GM12892 (cell line): ENCODE measurements at regions not wholly inside any gene's neighbourhood (a gene's known extent, or its start where the extent isn't known, plus 50 kb on each side); places are given as distances from the start of the nearest gene placed in this dataset.

Source experiments
- DNase-seq: peaks from one replicate; pipeline ENCODE4 v3.0.0; 2011; ENCODE audit not compliant: insufficient read length
- FAIRE-seq: peaks from 2 replicates; lab custom pipeline; 2011; peaks lifted over from hg19 to GRCh38; lab: Jason Lieb, UNC
- POLR2A ChIP-seq: IDR thresholded peaks from 2 replicates; pipeline ENCODE4 v1.6.1; 2011; ENCODE audit warnings: low read depth, low read length, control low read depth
- POLR2AphosphoS5 ChIP-seq: IDR thresholded peaks from 2 replicates; pipeline ENCODE4 v1.6.1; 2011; ENCODE audit warnings: low read depth, low read length, control low read depth
- TAF1 ChIP-seq: IDR thresholded peaks from 2 replicates; pipeline ENCODE4 v1.6.1; 2011; ENCODE audit warnings: low read depth, mild to moderate bottlenecking, control low read depth, low read length, borderline replicate concordance

- FAIRE-seq (no peak), DNase-seq (no peak)
These were observed 291.4 kb upstream of the UMPS start for GRCh38 chr3:124438813-124439212.

GRCh38 chr3:124439603-124440002 lies 290.6 kb upstream of the UMPS start:
- no peak for TF ChIP-seq POLR2A
- TF ChIP-seq POLR2AphosphoS5, result no peak
- TF ChIP-seq TAF1, result no peak
- DNase-seq (no peak), FAIRE-seq (no peak)

More at GRCh38 chr3:124438813-124439212, 291.4 kb upstream of the UMPS start:
- no peak for TF ChIP-seq TAF1
- no peak for TF ChIP-seq POLR2AphosphoS5
- TF ChIP-seq POLR2A, result no peak

GRCh38 chr3:124441766-124442165 lies 288.5 kb upstream of the UMPS start:
- FAIRE-seq, result no peak
- DNase-seq, result no peak
- TF ChIP-seq POLR2AphosphoS5, result no peak
- no peak for TF ChIP-seq POLR2A
- no peak for TF ChIP-seq TAF1

DNA sequence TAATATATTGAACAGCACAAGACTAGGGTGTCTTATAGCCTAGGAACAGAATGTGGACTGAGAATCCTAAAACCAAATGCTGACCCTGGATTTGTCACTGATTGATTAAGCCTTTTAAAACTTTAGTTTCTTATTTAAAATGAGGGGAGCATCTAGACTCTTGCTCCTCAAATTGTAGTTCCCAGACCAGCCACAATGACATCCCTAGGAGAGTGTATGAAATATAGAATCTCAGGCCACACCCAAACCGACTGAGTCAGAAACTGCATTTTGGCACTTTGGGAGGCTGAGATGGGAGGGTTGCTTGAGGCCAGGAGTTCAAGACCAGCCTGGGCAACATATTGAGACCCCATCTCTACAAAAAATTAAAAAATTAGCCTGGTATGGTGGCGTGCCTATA lies 287.8 kb upstream of the UMPS start:
- no peak for FAIRE-seq
- no peak for TF ChIP-seq POLR2A
- TF ChIP-seq TAF1, result no peak
- DNase-seq, result no peak

DNA sequence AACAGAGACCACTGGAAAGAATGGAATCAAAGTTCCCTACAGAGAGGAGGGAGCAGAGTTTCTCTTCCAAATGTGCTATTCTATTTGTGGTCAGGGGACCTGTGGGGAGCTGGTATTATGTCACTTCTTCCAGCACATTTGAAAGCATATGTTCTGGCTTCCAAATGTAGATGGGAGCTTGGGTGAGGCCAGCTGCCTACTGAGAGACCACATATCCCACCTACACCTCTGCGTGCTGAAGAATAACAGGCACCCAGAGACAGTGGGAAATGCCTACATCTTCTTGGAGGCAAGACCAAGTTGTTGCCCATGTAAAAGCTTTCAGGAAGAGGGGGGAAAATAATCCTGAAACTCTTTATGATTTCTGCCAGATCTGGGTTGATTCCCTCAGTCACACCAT lies 286.8 kb upstream of the UMPS start:
- DNase-seq, result no peak
- TF ChIP-seq POLR2AphosphoS5, result no peak
- no peak for TF ChIP-seq POLR2A
- no peak for TF ChIP-seq TAF1
- no peak for FAIRE-seq

GRCh38 chr3:124444075-124444474 lies 286.2 kb upstream of the UMPS start:
- no peak for FAIRE-seq
- TF ChIP-seq TAF1, result no peak
- no peak for TF ChIP-seq POLR2A
- no peak for TF ChIP-seq POLR2AphosphoS5
- DNase-seq, result no peak

DNA sequence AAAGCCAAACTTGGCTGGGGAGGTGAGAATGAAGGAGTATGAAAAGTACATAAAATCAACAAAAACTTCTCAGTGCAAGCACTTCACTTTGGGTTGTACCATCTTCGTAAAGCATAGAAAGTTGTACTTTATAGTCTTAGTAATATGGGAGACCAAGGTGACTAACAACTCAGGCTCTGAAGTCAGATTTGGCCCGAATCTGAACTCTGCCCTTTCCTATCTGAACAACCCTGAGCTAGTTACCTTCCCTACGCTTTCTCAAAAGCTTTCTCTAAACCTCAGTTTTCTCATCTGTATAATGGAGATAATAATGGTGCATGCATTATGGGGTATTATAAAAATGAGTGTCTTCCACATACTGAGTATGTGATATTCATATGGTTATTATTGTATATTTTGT lies 285.4 kb upstream of the UMPS start:
- TF ChIP-seq POLR2AphosphoS5 (no peak), POLR2A (no peak), TAF1 (no peak)
- FAIRE-seq (no peak), DNase-seq (no peak)

DNA sequence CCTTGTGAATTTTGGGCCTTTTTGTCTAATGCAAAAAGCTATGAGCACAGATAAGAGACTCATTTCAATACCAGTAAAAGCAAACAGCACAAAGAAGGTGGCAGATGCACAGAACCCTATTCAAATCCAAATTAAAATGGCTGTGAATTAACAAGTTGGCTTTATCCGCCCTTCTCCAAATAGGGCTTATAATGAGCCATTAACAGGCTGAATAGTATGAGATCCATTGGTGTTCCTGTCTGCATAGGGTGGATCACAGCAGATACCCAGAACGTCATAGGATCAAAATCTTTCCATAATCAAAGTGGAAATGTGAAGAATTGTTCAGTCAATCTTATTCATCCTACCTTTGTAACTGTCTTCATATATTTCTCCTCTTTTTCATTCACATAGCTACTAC lies 282.4 kb upstream of the UMPS start:
- no peak for TF ChIP-seq POLR2AphosphoS5
- FAIRE-seq, result no peak
- no peak for DNase-seq

DNA sequence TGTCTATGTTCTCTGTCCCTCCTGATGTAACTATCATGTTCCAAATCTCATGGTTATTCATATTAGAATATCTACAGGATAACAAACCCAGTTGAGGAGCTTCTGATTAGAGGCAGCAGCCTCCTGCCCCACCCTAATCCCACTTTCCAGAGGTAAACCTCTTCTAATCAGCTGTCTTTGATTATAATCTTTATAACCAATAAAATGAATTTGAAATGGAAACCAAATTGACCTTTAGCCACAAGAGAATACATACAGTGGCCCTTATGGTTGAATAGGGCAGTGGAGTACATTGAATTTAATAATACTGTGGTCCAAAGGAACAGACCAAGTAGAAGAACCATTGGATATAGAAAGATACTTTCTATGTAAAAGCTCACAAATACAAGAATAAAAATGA lies 281.3 kb upstream of the UMPS start:
- TF ChIP-seq POLR2AphosphoS5 (no peak), POLR2A (no peak), TAF1 (no peak)
- FAIRE-seq (no peak), DNase-seq (no peak)

DNA sequence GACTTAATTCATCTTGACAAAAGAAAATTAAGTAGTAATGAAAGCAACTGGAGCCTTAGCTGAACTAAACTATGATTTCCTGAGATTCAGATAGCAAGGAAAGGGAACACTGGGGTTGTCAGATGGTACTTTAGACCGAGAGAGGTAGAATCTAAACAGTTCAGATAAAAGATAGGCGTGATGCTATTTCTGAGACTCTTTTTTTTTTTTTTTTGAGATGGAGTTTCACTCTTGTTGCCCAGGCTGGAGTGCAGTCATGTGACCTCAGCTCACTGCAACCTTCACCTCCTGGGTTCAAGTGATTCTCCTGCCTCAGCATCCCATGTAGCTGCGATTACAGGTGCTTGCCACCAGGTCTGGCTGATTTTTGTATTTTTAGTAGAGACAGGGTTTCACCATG lies 279.9 kb upstream of the UMPS start:
- TF ChIP-seq POLR2A (no peak), TAF1 (no peak), POLR2AphosphoS5 (no peak)
- FAIRE-seq (no peak), DNase-seq (no peak)

DNA sequence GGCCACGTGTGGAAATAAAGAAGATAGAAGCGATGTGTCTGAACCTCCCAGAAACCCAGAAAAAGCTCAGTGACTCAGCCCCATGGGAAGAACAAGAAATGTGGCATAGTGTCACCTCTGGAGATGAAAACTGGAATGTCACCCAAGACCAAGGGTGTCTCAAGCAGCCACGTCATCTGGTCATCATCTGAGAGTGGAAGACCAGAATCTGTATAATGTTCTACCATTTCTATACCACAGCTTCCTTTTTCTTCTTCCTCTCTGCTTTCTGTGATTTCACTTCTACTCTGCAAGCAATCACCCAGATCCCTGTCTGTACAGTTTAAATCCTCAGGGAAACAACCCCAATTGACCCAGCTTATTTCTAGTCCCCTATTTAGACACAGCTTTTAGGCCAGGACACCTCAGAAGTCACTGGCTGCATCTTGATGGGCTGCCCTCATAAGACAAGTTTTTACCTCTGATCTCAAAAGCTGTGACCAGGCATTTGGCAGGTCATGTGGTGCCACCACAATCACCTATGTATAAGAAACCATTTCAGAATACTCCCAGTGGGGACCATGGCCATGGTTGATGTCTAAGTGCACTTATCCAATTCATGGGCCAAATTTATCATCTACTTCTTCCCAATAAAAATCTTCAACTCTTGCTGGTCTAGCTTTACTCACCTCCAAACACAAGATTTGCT lies 278.5 kb upstream of the UMPS start:
- TF ChIP-seq TAF1 (no peak), POLR2A (no peak), POLR2AphosphoS5 (no peak)
- FAIRE-seq (no peak), DNase-seq (no peak)

- FAIRE-seq, result no peak
- DNase-seq, result no peak
These were observed 277.1 kb upstream of the UMPS start for GRCh38 chr3:124453189-124453588.

More at GRCh38 chr3:124453189-124453588, 277.1 kb upstream of the UMPS start:
- TF ChIP-seq POLR2A (no peak), TAF1 (no peak), POLR2AphosphoS5 (no peak)
